Uterus (tissue), 3 donors: ENCODE measurements at regions not wholly inside any gene's neighbourhood (a gene's known extent, or its start where the extent isn't known, plus 50 kb on each side); places are given as distances from the start of the nearest gene placed in this dataset.

ENCODE experiments used
- DNase-seq, 2 donors: peaks; one replicate each; pipeline ENCODE4 v3.0.0-alpha.2; 2019 to 2020
- H3K27ac ChIP-seq, 2 donors: fragments of 200-600 bp; sonication (generic); 1 replicate in 1 of 2; 2 replicates in 1 of 2; pipeline ENCODE4 v1.5.1; 2016 to 2018
- H3K27me3 ChIP-seq, 2 donors: fragments of 200-600 bp; sonication (generic); one replicate each; pipeline ENCODE4 v1.5.1; 2018 to 2019; ENCODE audit warnings: control low read depth in 1 of 2
- H3K36me3 ChIP-seq, 2 donors: fragments of 200-600 bp; sonication (generic); one replicate each; pipeline ENCODE4 v1.5.1; 2019; ENCODE audit warnings: control low read depth in 1 of 2
- H3K4me1 ChIP-seq, 2 donors: fragments of 200-600 bp; sonication (generic); one replicate each; pipeline ENCODE4 v1.5.1; 2018 to 2019; ENCODE audit warnings: control low read depth in 1 of 2
- H3K4me3 ChIP-seq, 2 donors: fragments of 200-600 bp; sonication (generic); 1 replicate in 1 of 2; 2 replicates in 1 of 2; pipeline ENCODE4 v1.5.1; 2018 to 2019; ENCODE audit warnings: mild to moderate bottlenecking in 1 of 2
- H3K9me3 ChIP-seq, 2 donors: fragments of 200-600 bp; sonication (generic); one replicate each; pipeline ENCODE4 v1.5.1; 2019; ENCODE audit warnings: control low read depth in 1 of 2
- CTCF ChIP-seq, 4 experiments: fragments of 200-600 bp in 2 of 4; fragments of 450-650 bp in 2 of 4; sonication (generic) in 2 of 4; IDR thresholded peaks; one replicate each; pipeline ENCODE4 v1.5.1; 2016 to 2019; ENCODE audit warnings: antibody characterized with exemption in 4 of 4, mild to moderate bottlenecking in 2 of 4, moderate library complexity in 1 of 4
- POLR2A ChIP-seq, 2 donors: fragments of 450-650 bp; IDR thresholded peaks; one replicate each; pipeline ENCODE4 v1.6.1; 2016; ENCODE audit warnings: antibody characterized with exemption in 2 of 2, mild to moderate bottlenecking in 1 of 2, moderate library complexity in 1 of 2
- intact Hi-C: fragments of 100-400 bp; cut with DNase I; formaldehyde crosslinking; loops from one replicate; pipeline ENCODE4 v1.15.1; 2023; ENCODE audit warnings: low total_unique reads
- donor health status: DM: yes; HTN: yes; CAD: no.

- intact Hi-C loops = no loop called here
- H3K4me3 ChIP-seq = no peak overlapping the region
Measured at GRCh38 chr5:156000115-156000514, 326.8 kb upstream of the SGCD start.

DNA sequence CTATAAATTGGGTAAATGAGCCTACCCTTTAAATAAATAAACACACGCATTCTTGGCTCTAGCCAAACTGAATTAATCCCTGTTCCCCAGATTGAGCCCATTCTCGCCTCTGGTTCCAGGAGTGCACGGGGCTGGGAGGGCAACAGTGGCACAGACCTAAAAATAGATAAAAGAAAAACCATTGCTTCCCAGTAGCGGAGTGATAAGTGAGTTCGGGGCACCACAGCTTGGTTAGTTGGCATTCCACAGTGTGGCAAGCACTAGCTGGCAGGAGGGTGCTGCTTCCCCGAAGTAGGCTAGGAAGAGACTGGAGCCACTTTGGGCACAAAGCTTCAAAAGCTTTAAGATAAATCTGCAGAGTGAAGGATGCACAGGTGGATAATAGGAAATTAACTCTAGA is 322.2 kb upstream of the SGCD start:
- TF ChIP-seq CTCF (IDR thresholded peaks at IDR 0.05) (no peak), POLR2A (IDR thresholded peaks at IDR 0.05) (no peak)
- H3K27ac ChIP-seq = no peak overlapping the region
- no peaks in the 10 kb centered on the region for H3K4me1 ChIP-seq
- H3K9me3 ChIP-seq = no peaks in the 10 kb centered on the region
- intact Hi-C loops = no loop called here
- no peaks in the 10 kb centered on the region for H3K27me3 ChIP-seq
- H3K36me3 ChIP-seq = no peaks in the 10 kb centered on the region
- H3K4me3 ChIP-seq = no peak overlapping the region
- no peak for DNase-seq

More at GRCh38 chr5:156000115-156000514, 326.8 kb upstream of the SGCD start:
- no peak for DNase-seq
- Histone ChIP-seq H3K4me1 (no peaks in the 10 kb centered on the region), H3K27me3 (no peaks in the 10 kb centered on the region), H3K36me3 (no peaks in the 10 kb centered on the region), H3K9me3 (no peaks in the 10 kb centered on the region), H3K27ac (no peak overlapping the region)
- TF ChIP-seq CTCF (IDR thresholded peaks at IDR 0.05) (no peak), POLR2A (IDR thresholded peaks at IDR 0.05) (no peak)

DNA sequence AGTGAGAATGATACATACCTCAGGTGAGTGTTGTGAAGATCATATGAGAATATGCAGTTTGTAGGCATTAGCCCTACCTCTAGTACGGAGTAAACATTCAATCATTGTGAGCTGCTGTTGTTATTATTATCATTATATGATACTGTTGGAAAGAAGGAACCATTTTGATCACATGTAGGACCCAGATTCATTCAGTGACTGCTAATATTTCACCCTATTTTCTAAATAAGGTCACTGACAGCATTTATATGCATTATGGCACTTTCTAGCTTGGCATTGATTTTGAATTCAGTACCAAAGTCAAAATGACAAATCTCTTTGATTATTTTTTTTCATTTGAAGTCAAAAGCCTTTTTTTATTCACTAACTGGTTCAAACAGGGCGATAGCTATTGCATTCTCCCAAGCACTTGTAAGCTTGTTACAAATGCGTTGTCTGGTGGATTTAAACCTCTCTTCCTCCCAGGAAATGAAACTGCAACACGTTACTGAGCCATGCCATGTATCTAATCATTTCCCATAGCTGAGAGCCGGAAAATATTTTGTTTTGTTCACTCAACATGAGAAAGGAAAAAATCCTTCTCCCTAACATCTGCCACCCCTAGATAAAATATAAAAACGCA is 320.8 kb upstream of the SGCD start:
- TF ChIP-seq POLR2A (IDR thresholded peaks at IDR 0.05) = no peak
- TF ChIP-seq CTCF (IDR thresholded peaks at IDR 0.05) = no peak
- Histone ChIP-seq H3K4me3 (no peak overlapping the region), H3K27me3 (no peaks in the 10 kb centered on the region), H3K27ac (no peak overlapping the region), H3K9me3 (no peaks in the 10 kb centered on the region), H3K36me3 (no peaks in the 10 kb centered on the region), H3K4me1 (no peaks in the 10 kb centered on the region)
- intact Hi-C loops = no loop called here
- DNase-seq = no peak

GRCh38 chr5:156008844-156009243 is 318.1 kb upstream of the SGCD start:
- TF ChIP-seq CTCF (IDR thresholded peaks at IDR 0.05) (no peak), POLR2A (IDR thresholded peaks at IDR 0.05) (no peak)
- Histone ChIP-seq H3K27me3 (no peaks in the 10 kb centered on the region), H3K27ac (no peak overlapping the region), H3K9me3 (no peaks in the 10 kb centered on the region), H3K4me3 (no peak overlapping the region), H3K36me3 (no peaks in the 10 kb centered on the region), H3K4me1 (no peaks in the 10 kb centered on the region)
- DNase-seq = no peak
- intact Hi-C loops = no loop called here

DNA sequence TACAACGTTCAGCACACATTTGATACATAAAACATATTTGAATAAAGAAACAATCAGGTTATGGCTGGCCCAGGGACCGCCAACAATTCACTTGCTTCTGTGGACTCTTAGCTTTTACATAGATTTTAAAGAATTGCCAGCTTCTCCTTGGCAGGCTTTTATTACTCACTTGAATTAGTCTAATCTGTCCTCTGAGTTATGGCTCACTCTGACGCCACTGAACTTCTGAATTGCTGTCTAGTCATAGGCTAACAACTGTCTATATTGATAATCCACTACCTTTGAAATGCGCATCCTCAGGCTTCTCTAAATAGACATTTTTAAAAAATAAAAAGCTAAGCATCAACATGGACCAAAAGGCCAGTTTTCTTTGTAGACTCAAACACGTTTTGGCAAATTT is 317.4 kb upstream of the SGCD start:
- Histone ChIP-seq H3K9me3 (no peaks in the 10 kb centered on the region), H3K4me3 (no peak overlapping the region), H3K4me1 (no peaks in the 10 kb centered on the region), H3K36me3 (no peaks in the 10 kb centered on the region), H3K27ac (no peak overlapping the region), H3K27me3 (no peaks in the 10 kb centered on the region)
- intact Hi-C loops = no loop called here
- no peak for DNase-seq
- TF ChIP-seq CTCF (IDR thresholded peaks at IDR 0.05) = no peak
- TF ChIP-seq POLR2A (IDR thresholded peaks at IDR 0.05) = no peak
